AG04450 (cell line): ENCODE measurements at regions not wholly inside any gene's neighbourhood (a gene's known extent, or its start where the extent isn't known, plus 50 kb on each side); places are given as distances from the start of the nearest gene placed in this dataset.

Experiments
- CTCF ChIA-PET: fragments of 300-600, 350-600 bp; formaldehyde crosslinking; extraction: SDS; loops from one replicate; lab custom pipeline; 2022; ENCODE audit warnings: antibody characterized with exemption, inconsistent platforms; lab: Charles Lee
- POLR2A ChIA-PET: fragments of 350-600 bp; formaldehyde crosslinking; extraction: SDS; loops from one replicate; lab custom pipeline; 2021; ENCODE audit warnings: antibody characterized with exemption, inconsistent platforms; lab: Yijun Ruan, JAX
- DNase-seq: peaks from one replicate; pipeline ENCODE4 v3.0.0-alpha.2; 2011; ENCODE audit warnings: low read depth, low spot score
- H3K27ac ChIP-seq: one replicate; pipeline ENCODE4 v1.5.1; 2012; ENCODE audit warnings: low read depth, low read length, control low read depth
- H3K27me3 ChIP-seq: one replicate; pipeline ENCODE4 v1.6.0; 2012; ENCODE audit warnings: low read length; ENCODE audit not compliant: control insufficient read depth, insufficient read depth
- H3K4me3 ChIP-seq: 2 replicates; pipeline ENCODE4 v1.5.1; 2011; ENCODE audit warnings: mild to moderate bottlenecking, low read depth, low read length, control low read depth
- H3K9me3 ChIP-seq: 2 replicates; pipeline ENCODE4 v1.5.1; 2012; ENCODE audit warnings: low read length; ENCODE audit not compliant: control insufficient read depth, insufficient read depth
- TF ChIP-seq, protein P1 (sequence below): IDR thresholded peaks from 2 replicates; pipeline ENCODE4 v1.5.1; 2011; ENCODE audit warnings: low read depth, low read length, control low read depth, inconsistent platforms

DNA sequence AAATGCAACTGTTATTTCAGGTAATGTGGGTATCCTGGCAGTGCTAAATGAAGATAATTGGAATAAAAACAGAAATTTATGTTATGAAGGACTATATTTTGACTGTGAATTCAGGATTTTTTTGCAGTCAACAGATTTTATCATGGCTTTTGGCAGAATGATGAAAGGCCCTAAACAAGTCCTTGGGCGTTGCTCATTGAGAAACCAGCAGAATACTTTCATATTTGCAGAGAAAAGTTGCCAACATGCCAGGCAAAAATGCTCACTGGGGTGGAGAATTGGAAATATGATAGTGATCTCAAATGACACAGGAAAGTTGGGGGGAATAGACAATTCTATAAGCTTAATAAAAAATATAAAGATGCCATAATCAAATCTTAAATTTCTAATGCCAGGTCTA lies 121.1 kb downstream of the GPR85 start:
- no peak overlapping the region for H3K4me3 ChIP-seq
- TF ChIP-seq, protein P1, sequence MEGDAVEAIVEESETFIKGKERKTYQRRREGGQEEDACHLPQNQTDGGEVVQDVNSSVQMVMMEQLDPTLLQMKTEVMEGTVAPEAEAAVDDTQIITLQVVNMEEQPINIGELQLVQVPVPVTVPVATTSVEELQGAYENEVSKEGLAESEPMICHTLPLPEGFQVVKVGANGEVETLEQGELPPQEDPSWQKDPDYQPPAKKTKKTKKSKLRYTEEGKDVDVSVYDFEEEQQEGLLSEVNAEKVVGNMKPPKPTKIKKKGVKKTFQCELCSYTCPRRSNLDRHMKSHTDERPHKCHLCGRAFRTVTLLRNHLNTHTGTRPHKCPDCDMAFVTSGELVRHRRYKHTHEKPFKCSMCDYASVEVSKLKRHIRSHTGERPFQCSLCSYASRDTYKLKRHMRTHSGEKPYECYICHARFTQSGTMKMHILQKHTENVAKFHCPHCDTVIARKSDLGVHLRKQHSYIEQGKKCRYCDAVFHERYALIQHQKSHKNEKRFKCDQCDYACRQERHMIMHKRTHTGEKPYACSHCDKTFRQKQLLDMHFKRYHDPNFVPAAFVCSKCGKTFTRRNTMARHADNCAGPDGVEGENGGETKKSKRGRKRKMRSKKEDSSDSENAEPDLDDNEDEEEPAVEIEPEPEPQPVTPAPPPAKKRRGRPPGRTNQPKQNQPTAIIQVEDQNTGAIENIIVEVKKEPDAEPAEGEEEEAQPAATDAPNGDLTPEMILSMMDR, result no peak
- POLR2A ChIA-PET, result no interaction called here
- H3K9me3 ChIP-seq, result no peaks in the 10 kb centered on the region
- H3K27me3 ChIP-seq, result no peaks in the 10 kb centered on the region
- CTCF ChIA-PET, result no interaction called here
- H3K27ac ChIP-seq, result no peak overlapping the region
- no peak for DNase-seq

DNA sequence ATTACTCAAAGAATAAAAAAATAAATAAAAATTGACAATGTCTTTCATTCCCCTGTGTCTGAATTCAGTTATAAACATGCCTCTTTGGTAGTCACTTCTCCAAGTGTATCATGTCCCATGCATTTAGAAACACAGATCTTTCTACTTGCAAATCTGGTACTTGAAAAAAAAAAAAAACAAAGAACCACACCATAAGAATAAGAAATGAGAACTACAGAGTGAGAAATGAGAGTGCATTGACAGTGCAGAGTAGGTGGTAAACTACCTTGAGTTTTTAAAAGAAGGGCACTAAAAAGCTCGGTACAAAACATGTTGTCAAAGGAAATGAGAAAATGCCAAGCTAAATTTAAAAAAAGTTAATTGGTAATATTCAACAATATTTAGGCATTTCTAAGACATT lies 123.0 kb downstream of the GPR85 start:
- Histone ChIP-seq H3K27ac (no peak overlapping the region), H3K9me3 (no peaks in the 10 kb centered on the region), H3K27me3 (no peaks in the 10 kb centered on the region), H3K4me3 (no peak overlapping the region)
- CTCF ChIA-PET, result no interaction called here
- POLR2A ChIA-PET, result no interaction called here
- DNase-seq, result no peak
- TF ChIP-seq, protein P1, result no peak

DNA sequence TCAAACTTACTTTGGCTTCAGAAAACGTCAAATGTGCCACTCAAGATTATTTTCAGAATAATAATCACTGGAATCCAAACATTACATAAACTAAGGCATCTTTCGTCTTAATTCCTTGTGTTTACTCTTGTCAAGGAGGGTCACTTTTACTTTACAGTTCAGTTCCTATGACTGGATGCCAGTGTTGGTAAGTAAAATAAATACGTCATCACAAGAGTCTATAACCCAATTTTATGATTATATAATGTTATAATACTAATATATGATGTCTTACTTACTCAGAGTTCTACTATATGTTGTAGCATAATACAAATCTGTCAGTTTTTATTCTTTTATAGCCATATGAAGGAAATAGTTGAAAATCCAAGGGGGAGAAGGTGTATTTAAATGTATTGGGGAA lies 123.8 kb downstream of the GPR85 start:
- H3K9me3 ChIP-seq, result no peaks in the 10 kb centered on the region
- ChIA-PET POLR2A (no interaction called here), CTCF (no interaction called here)
- H3K27me3 ChIP-seq, result no peaks in the 10 kb centered on the region
- H3K4me3 ChIP-seq, result no peak overlapping the region
- DNase-seq, result no peak
- no peak overlapping the region for H3K27ac ChIP-seq
- TF ChIP-seq, protein P1, result no peak

DNA sequence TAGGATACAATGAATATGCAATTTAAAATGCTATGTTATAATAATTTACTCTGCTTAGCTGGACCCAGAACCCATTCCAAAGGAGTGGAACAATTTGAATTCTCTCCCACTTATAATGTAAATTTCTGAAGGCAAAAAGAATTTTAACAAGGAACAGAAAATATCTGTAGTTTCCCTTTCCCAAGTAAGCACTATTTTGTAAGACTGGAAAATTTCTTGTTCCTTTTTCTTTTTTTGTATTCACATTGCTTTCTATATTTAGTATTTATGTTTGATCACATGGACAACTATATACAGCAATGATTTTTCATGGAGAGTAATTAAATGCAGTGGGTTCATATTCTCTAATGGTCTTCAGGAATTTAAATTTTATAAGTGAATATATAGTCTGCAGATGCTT lies 127.4 kb downstream of the GPR85 start:
- no peaks in the 10 kb centered on the region for H3K27me3 ChIP-seq
- H3K27ac ChIP-seq, result no peak overlapping the region
- TF ChIP-seq, protein P1, result no peak
- ChIA-PET CTCF (interaction anchor here (1.2 kb wide), 1 partner anchor 56 kb away, joined by 3 read pairs; no protein-coding TSS in a partner anchor), POLR2A (no interaction called here)
- H3K9me3 ChIP-seq, result no peaks in the 10 kb centered on the region
- DNase-seq, result no peak
- no peak overlapping the region for H3K4me3 ChIP-seq

DNA sequence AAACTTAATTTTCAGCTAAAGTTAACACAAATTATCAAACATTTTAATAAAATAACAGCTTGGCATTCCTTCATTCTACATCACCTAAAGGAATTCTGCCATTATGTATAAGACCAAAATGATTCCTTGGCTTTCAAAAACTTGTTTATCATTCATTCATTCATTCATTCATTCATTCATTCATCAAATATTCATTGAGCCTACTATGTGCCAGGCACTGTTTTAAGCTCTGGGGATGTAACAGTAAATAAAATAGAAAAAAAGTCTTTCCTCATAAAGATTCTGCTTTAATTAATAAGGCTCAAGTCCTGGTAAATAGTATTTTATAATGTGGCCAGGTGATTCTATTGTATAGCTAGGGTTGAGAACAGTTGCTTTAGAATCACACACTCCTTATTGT lies 127.9 kb downstream of the GPR85 start:
- DNase-seq, result no peak
- H3K27me3 ChIP-seq, result no peaks in the 10 kb centered on the region
- ChIA-PET CTCF (interaction anchor here (1.2 kb wide), 1 partner anchor 57 kb away, joined by 3 read pairs; no protein-coding TSS in a partner anchor), POLR2A (no interaction called here)
- H3K27ac ChIP-seq, result no peak overlapping the region
- H3K4me3 ChIP-seq, result no peak overlapping the region
- TF ChIP-seq, protein P1, result no peak
- no peaks in the 10 kb centered on the region for H3K9me3 ChIP-seq
